A549 (cell line): ENCODE measurements at regions not wholly inside any gene's neighbourhood (a gene's known extent, or its start where the extent isn't known, plus 50 kb on each side); places are given as distances from the start of the nearest gene placed in this dataset.

ENCODE experiments used
- ATAC-seq, 2 experiments: fragments of 200-7000 bp in 1 of 2; fragments of >200 bp in 1 of 2; cut with Nextera tagmentation in 1 of 2; cut with Tn5 transposase in 1 of 2; 3 replicates each; pipeline versions ENCODE4 v1.8.0 to v1.9.1; 2018 to 2020; ENCODE audit warnings: mild to moderate bottlenecking in 1 of 2, moderate library complexity in 1 of 2
- CTCF ChIA-PET: fragments of 300-600 bp; sonication (Branson Sonifier 250); formaldehyde crosslinking; extraction: SDS; loops from one replicate; lab custom pipeline; 2021; ENCODE audit warnings: antibody characterized with exemption, inconsistent platforms; lab: Yijun Ruan, JAX
- POLR2A ChIA-PET: fragments of 350-600 bp; formaldehyde crosslinking; extraction: SDS; loops from one replicate; lab custom pipeline; 2021; ENCODE audit warnings: antibody characterized with exemption, inconsistent platforms; lab: Yijun Ruan, JAX
- DNase-seq, 2 experiments: peaks; one replicate each; pipeline versions ENCODE4 v3.0.0 to v3.0.0-alpha.2; 2011 to 2016; ENCODE audit warnings: low read depth in 1 of 2, low spot score in 1 of 2
- FAIRE-seq: peaks from 2 replicates; lab custom pipeline; 2011; peaks lifted over from hg19 to GRCh38; lab: Jason Lieb, UNC
- H3K27ac ChIP-seq, 2 experiments: fragments of >200 bp; sonication (Bioruptor Twin); formaldehyde crosslinking; 3 replicates each; pipeline ENCODE4 v1.5.1; 2016 to 2017
- H3K4me1 ChIP-seq: fragments of >200 bp; sonication (Bioruptor Twin); formaldehyde crosslinking; 3 replicates; pipeline ENCODE4 v1.6.1; 2016
- H3K4me2 ChIP-seq: fragments of >200 bp; sonication (Bioruptor Twin); formaldehyde crosslinking; 3 replicates; pipeline ENCODE4 v1.6.1; 2016
- H3K4me3 ChIP-seq: fragments of >200 bp; sonication (Bioruptor Twin); formaldehyde crosslinking; 3 replicates; pipeline ENCODE4 v1.5.1; 2016
- H3K9me3 ChIP-seq: fragments of >200 bp; sonication (Bioruptor Twin); formaldehyde crosslinking; 3 replicates; pipeline ENCODE4 v1.6.1; 2016
- CHD2 ChIP-seq: fragments of 150-350 bp; IDR thresholded peaks from 2 replicates; pipeline ENCODE4 v1.6.1; 2014; ENCODE audit warnings: low read length; ENCODE audit not compliant: partially characterized antibody
- ESRRA ChIP-seq: fragments of 150-350 bp; IDR thresholded peaks from 2 replicates; pipeline ENCODE4 v1.6.1; 2014; ENCODE audit warnings: mild to moderate bottlenecking, low read length, borderline replicate concordance
- FOSB ChIP-seq: fragments of 250-450 bp; sonication (Bioruptor Pico); IDR thresholded peaks from 2 replicates; pipeline ENCODE4 v1.5.0; 2020; ENCODE audit warnings: mild to moderate bottlenecking, moderate library complexity
- FOSL2 ChIP-seq, 2 experiments: fragments of 450-650 bp in 1 of 2; fragments of >200 bp in 1 of 2; sonication (Bioruptor Twin) in 1 of 2; formaldehyde crosslinking; IDR thresholded peaks; 2 replicates each; pipeline versions ENCODE4 v1.5.0 to v1.6.1; 2016 to 2020; ENCODE audit warnings: mild to moderate bottlenecking in 1 of 2, moderate library complexity in 1 of 2
- FOXS1 ChIP-seq: fragments of 250-450 bp; sonication (Bioruptor Pico); IDR thresholded peaks from 2 replicates; pipeline ENCODE4 v1.5.0; 2020; ENCODE audit warnings: mild to moderate bottlenecking, moderate library complexity
- HEYL ChIP-seq: fragments of 250-450 bp; sonication (Bioruptor Pico); IDR thresholded peaks from 2 replicates; pipeline ENCODE4 v1.8.0; 2021; ENCODE audit warnings: mild to moderate bottlenecking, moderate library complexity
- HOXA7 ChIP-seq: fragments of 250-450 bp; sonication (Bioruptor Pico); IDR thresholded peaks from 2 replicates; pipeline ENCODE4 v1.5.0; 2020; ENCODE audit warnings: mild to moderate bottlenecking, moderate library complexity
- JUN ChIP-seq, 2 experiments: fragments of >200 bp; sonication (Bioruptor Twin); formaldehyde crosslinking; IDR thresholded peaks; 2 replicates in 1 of 2; 3 replicates in 1 of 2; pipeline ENCODE4 v1.6.1; 2016 to 2017
- JUNB ChIP-seq: fragments of >200 bp; sonication (Bioruptor Twin); formaldehyde crosslinking; IDR thresholded peaks from 2 replicates; pipeline ENCODE4 v1.6.1; 2016
- KDM5A ChIP-seq: fragments of 200-600 bp; sonication (generic); IDR thresholded peaks from 2 replicates; pipeline ENCODE4 v1.6.1; 2016; ENCODE audit warnings: antibody characterized with exemption, mild to moderate bottlenecking
- NR3C1 ChIP-seq: fragments of >200 bp; sonication (Bioruptor Twin); formaldehyde crosslinking; IDR thresholded peaks from 3 replicates; pipeline ENCODE4 v1.6.1; 2017
- PHF8 ChIP-seq: fragments of 200-600 bp; sonication (generic); IDR thresholded peaks from 2 replicates; pipeline ENCODE4 v1.6.1; 2016; ENCODE audit warnings: low read depth, mild to moderate bottlenecking, antibody characterized with exemption, moderate library complexity, borderline replicate concordance
- RAD21 ChIP-seq, 2 experiments: fragments of >200 bp in 1 of 2; sonication (Bioruptor Twin) in 1 of 2; formaldehyde crosslinking in 1 of 2; IDR thresholded peaks in 1 of 2; conservative IDR thresholded peaks in 1 of 2; 2 replicates in 1 of 2; 3 replicates in 1 of 2; pipeline ENCODE4 v1.6.1; 2012 to 2018; ENCODE audit warnings: inconsistent platforms in 1 of 2
- RARB ChIP-seq: fragments of 250-450 bp; sonication (Bioruptor Pico); IDR thresholded peaks from 2 replicates; pipeline ENCODE4 v1.8.0; 2021; ENCODE audit warnings: mild to moderate bottlenecking, moderate library complexity
- RFX5 ChIP-seq: fragments of 450-650 bp; IDR thresholded peaks from 2 replicates; pipeline ENCODE4 v1.7.1; 2014; ENCODE audit warnings: antibody characterized with exemption, mild to moderate bottlenecking, moderate library complexity
- SMC3 ChIP-seq: fragments of >200 bp; sonication (Bioruptor Twin); formaldehyde crosslinking; IDR thresholded peaks from 3 replicates; pipeline ENCODE4 v1.6.1; 2018; ENCODE audit warnings: inconsistent platforms
- SREBF2 ChIP-seq: fragments of 450-650 bp; IDR thresholded peaks from 2 replicates; pipeline ENCODE4 v1.6.1; 2014; ENCODE audit warnings: mild to moderate bottlenecking, moderate library complexity
- ZFP36 ChIP-seq: fragments of 450-650 bp; IDR thresholded peaks from 2 replicates; pipeline ENCODE4 v1.6.1; 2014; ENCODE audit warnings: borderline replicate concordance; ENCODE audit not compliant: partially characterized antibody
- WGBS: methylation state at CpG from one replicate; pipeline ENCODE4 v1.1.6; 2017; ENCODE audit errors: missing lambda C conversion rate; 5-methylcytosine and 5-hydroxymethylcytosine counted together
- TF ChIP-seq, protein P1 (sequence below): fragments of 200-600 bp; sonication (generic); IDR thresholded peaks from 2 replicates; pipeline ENCODE4 v1.6.1; 2016; ENCODE audit warnings: antibody characterized with exemption, mild to moderate bottlenecking, moderate library complexity
- TF ChIP-seq, protein P2 (sequence below): fragments of 250-450 bp; sonication (Bioruptor Pico); IDR thresholded peaks from 2 replicates; pipeline ENCODE4 v1.5.0; 2021; ENCODE audit warnings: mild to moderate bottlenecking, moderate library complexity, borderline replicate concordance
- TF ChIP-seq, protein P3 (sequence below): fragments of 450-650 bp; IDR thresholded peaks from 2 replicates; pipeline ENCODE4 v1.6.1; 2014; ENCODE audit warnings: antibody characterized with exemption
- TF ChIP-seq, protein P4 (sequence below): fragments of >200 bp; sonication (Bioruptor Twin); formaldehyde crosslinking; IDR thresholded peaks from 3 replicates; pipeline ENCODE4 v1.6.1; 2016
- TF ChIP-seq, protein P5 (sequence below): fragments of >200 bp; sonication (Bioruptor Twin); formaldehyde crosslinking; IDR thresholded peaks from 2 replicates; pipeline ENCODE4 v1.6.1; 2016

DNA sequence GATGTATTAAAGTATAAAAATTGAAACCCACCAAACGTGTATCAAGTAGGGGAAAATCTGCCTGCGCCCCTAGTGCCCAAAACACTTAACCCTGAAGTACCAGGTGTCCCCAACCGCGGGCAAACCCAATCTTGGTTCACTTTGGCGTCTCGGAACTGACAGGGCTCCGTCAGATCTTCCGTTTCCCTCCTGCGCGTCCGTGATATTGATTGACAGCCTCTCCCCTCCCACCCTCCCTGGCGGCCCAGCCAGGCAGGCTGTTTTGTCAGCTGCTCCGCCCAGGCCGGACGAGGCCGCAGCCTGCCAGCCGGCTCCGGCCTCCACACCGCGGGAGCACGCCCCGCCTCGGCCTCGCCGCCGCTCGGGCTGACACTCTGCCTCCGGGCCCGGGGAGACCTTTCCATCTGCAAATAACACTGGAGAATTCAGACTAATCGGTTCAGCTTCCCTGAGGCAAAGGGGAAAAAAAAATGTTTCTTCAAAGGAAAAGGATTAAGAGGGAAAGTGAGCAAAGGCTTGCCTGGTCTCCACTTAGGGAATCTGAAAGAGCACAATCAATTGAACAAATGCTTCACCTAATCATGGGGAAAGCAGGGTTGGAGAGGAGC lies 234.9 kb upstream of the MCHR2 start (continued):
- TF ChIP-seq, protein P1, sequence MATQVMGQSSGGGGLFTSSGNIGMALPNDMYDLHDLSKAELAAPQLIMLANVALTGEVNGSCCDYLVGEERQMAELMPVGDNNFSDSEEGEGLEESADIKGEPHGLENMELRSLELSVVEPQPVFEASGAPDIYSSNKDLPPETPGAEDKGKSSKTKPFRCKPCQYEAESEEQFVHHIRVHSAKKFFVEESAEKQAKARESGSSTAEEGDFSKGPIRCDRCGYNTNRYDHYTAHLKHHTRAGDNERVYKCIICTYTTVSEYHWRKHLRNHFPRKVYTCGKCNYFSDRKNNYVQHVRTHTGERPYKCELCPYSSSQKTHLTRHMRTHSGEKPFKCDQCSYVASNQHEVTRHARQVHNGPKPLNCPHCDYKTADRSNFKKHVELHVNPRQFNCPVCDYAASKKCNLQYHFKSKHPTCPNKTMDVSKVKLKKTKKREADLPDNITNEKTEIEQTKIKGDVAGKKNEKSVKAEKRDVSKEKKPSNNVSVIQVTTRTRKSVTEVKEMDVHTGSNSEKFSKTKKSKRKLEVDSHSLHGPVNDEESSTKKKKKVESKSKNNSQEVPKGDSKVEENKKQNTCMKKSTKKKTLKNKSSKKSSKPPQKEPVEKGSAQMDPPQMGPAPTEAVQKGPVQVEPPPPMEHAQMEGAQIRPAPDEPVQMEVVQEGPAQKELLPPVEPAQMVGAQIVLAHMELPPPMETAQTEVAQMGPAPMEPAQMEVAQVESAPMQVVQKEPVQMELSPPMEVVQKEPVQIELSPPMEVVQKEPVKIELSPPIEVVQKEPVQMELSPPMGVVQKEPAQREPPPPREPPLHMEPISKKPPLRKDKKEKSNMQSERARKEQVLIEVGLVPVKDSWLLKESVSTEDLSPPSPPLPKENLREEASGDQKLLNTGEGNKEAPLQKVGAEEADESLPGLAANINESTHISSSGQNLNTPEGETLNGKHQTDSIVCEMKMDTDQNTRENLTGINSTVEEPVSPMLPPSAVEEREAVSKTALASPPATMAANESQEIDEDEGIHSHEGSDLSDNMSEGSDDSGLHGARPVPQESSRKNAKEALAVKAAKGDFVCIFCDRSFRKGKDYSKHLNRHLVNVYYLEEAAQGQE: no peak
- TF ChIP-seq, protein P2, sequence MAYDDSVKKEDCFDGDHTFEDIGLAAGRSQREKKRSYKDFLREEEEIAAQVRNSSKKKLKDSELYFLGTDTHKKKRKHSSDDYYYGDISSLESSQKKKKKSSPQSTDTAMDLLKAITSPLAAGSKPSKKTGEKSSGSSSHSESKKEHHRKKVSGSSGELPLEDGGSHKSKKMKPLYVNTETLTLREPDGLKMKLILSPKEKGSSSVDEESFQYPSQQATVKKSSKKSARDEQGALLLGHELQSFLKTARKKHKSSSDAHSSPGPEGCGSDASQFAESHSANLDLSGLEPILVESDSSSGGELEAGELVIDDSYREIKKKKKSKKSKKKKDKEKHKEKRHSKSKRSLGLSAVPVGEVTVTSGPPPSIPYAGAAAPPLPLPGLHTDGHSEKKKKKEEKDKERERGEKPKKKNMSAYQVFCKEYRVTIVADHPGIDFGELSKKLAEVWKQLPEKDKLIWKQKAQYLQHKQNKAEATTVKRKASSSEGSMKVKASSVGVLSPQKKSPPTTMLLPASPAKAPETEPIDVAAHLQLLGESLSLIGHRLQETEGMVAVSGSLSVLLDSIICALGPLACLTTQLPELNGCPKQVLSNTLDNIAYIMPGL (CRISPR knock-in tag): no peak
- TF ChIP-seq PHF8 (peak; percentile 32; the same call in 1 of the 2 replicates), KDM5A (no peak), FOXS1 (CRISPR knock-in tag) (no peak), RAD21 (conservative IDR thresholded peaks at IDR 0.05 in 1 of 2, IDR thresholded peaks at IDR 0.05 in 1 of 2) (0 out of 5 replicates have a peak, but pooled peaks of 1 of the 2 experiments have one; percentile 19), RARB (CRISPR knock-in tag) (no peak), HEYL (no peak), JUNB (no peak), ZFP36 (no peak), CHD2 (no peak), ESRRA (no peak), FOSL2 (IDR thresholded peaks at IDR 0.05) (no peak), FOSL2 (CRISPR knock-in tag; IDR thresholded peaks at IDR 0.05) (no peak), NR3C1 (no peak), HOXA7 (CRISPR knock-in tag) (no peak), FOSB (CRISPR knock-in tag) (no peak), SMC3 (peak; percentile 11; the same call in 1 of the 3 replicates)
- TF ChIP-seq, protein P3, sequence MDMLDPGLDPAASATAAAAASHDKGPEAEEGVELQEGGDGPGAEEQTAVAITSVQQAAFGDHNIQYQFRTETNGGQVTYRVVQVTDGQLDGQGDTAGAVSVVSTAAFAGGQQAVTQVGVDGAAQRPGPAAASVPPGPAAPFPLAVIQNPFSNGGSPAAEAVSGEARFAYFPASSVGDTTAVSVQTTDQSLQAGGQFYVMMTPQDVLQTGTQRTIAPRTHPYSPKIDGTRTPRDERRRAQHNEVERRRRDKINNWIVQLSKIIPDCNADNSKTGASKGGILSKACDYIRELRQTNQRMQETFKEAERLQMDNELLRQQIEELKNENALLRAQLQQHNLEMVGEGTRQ: no peak
- TF ChIP-seq, protein P4, sequence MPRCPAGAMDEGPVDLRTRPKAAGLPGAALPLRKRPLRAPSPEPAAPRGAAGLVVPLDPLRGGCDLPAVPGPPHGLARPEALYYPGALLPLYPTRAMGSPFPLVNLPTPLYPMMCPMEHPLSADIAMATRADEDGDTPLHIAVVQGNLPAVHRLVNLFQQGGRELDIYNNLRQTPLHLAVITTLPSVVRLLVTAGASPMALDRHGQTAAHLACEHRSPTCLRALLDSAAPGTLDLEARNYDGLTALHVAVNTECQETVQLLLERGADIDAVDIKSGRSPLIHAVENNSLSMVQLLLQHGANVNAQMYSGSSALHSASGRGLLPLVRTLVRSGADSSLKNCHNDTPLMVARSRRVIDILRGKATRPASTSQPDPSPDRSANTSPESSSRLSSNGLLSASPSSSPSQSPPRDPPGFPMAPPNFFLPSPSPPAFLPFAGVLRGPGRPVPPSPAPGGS: peak; percentile 41; the same call in 1 of the 3 replicates

DNA sequence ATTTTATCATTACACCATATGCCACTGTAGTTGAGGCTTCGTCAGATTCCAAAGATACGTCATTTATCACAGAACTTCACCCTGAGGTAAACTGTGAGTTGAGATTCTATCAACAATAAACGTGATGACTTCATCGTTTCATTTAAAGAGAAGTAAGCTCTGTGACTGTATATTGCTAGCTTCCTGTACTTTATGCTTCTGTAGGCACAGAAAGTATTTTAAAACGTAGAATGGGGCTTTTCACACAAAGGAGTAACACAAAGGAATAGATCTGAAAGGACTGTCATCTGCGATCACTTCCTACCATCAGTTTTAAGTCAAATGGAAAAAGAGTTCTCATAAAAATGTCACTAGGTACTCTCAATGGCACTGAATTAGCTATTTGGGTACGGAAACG lies 234.4 kb upstream of the MCHR2 start:
- Histone ChIP-seq H3K4me2 (peak overlapping the region; percentile 98), H3K4me3 (peak overlapping the region; percentile 51)
- WGBS: 22% methylated on average over 8 of the region's 8 CpGs
- no peak for DNase-seq
- TF ChIP-seq RARB (CRISPR knock-in tag) (no peak), RAD21 (conservative IDR thresholded peaks at IDR 0.05 in 1 of 2, IDR thresholded peaks at IDR 0.05 in 1 of 2) (no peak), FOSB (CRISPR knock-in tag) (no peak), SREBF2 (no peak), NR3C1 (no peak), JUN (IDR thresholded peaks at IDR 0.05) (no peak), RFX5 (no peak)
- TF ChIP-seq, protein P5, sequence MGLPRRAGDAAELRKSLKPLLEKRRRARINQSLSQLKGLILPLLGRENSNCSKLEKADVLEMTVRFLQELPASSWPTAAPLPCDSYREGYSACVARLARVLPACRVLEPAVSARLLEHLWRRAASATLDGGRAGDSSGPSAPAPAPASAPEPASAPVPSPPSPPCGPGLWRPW: no peak
- TF ChIP-seq, protein P1: no peak
- TF ChIP-seq, all 56 proteins: peak for 0
- Histone ChIP-seq H3K27ac (peak overlapping the region; percentile 87), H3K4me1 (peaks cover 22% of the 10 kb centered on the region), H3K9me3 (no peaks in the 10 kb centered on the region)
- ChIA-PET POLR2A (interaction anchor here (1.1 kb wide), 1 partner anchor 25 kb away, joined by 3 read pairs; no protein-coding TSS in a partner anchor), CTCF (interaction anchor here (1.3 kb wide), 1 partner anchor 10 kb away, joined by 4 read pairs; no protein-coding TSS in a partner anchor)
- FAIRE-seq (no peak), ATAC-seq (peak in 1 of 2 experiments; percentile 14; a peak in 2 of 6 replicates)
